D721Med (cell line): ENCODE measurements at regions not wholly inside any gene's neighbourhood (a gene's known extent, or its start where the extent isn't known, plus 50 kb on each side); places are given as distances from the start of the nearest gene placed in this dataset.

Experiments
- DNase-seq: peaks from one replicate; pipeline ENCODE4 v3.0.0; 2011; ENCODE audit warnings: low spot score; ENCODE audit not compliant: insufficient read length
- FAIRE-seq: peaks from 2 replicates; lab custom pipeline; 2011; peaks lifted over from hg19 to GRCh38; lab: Jason Lieb, UNC
- CTCF ChIP-seq: IDR thresholded peaks from 2 replicates; pipeline ENCODE4 v1.5.1; 2012; ENCODE audit warnings: mild to moderate bottlenecking, control low read depth; ENCODE audit not compliant: insufficient read depth; ENCODE audit errors: missing control alignments

DNA sequence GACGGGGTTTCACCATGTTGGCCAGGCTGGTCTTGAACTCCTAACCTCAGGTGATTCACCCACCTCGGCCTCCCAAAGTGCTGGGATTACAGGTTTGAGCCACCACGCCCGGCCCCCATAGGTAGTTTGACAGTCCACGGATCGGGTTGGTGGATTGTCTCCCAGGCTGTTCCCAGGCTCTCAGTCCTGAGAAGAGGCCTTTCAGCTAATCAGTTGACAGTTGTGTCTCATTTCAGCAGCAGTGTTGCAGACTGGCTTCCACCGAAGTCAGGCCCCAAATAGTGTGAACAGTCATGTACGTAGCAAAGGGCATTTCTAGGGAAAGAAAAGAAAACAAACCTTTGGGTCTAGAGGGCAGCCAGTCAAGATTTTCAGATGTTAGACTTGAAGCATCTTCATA lies 102.4 kb upstream of the TLR3 start:
- no peak for DNase-seq
- no peak for TF ChIP-seq CTCF
- FAIRE-seq = no peak

- DNase-seq (no peak), FAIRE-seq (no peak)
Observed at GRCh38 chr4:185966997-185967775, 101.8 kb upstream of the TLR3 start.

GRCh38 chr4:185969657-185970056 lies 99.3 kb upstream of the TLR3 start:
- no peak for DNase-seq

More at GRCh38 chr4:185966997-185967775, 101.8 kb upstream of the TLR3 start:
- no peak for TF ChIP-seq CTCF

DNA sequence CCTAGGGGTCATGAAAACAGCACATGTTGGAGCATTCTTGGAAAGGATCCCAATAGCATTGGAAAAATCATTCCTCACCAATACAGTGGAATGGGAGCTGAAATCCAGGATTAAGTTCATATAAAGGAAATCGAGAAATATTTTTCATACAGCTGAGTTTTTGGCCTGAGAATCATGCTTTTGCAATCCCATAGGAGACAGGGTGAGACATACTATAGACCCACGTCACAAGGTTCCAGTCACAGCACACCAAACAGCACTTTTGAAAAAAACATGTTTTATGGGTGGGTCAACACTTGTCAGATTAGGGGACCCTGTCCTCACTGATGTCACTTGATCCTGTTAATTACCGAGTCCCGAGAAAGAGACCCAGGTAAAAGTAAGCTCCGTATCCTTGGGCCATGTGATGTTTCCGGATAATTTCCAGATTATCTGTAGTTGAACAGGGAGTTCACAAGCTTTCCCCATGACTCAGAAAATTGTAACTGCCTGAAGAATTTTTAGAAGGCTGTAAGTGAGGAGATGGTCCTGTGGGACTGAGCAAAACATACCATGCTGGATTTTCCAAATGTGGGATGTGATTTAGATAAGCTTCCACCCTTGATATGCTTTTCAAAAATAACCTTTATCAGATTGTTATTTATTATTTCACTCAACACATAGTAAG lies 80.9 kb upstream of the TLR3 start:
- DNase-seq (no peak), FAIRE-seq (no peak)
- no peak for TF ChIP-seq CTCF

More at GRCh38 chr4:185969657-185970056, 99.3 kb upstream of the TLR3 start:
- no peak for TF ChIP-seq CTCF
- no peak for FAIRE-seq

- no peak for FAIRE-seq
- DNase-seq = no peak
- no peak for TF ChIP-seq CTCF
Observed at GRCh38 chr4:185991770-185992169, 77.2 kb upstream of the TLR3 start.

DNA sequence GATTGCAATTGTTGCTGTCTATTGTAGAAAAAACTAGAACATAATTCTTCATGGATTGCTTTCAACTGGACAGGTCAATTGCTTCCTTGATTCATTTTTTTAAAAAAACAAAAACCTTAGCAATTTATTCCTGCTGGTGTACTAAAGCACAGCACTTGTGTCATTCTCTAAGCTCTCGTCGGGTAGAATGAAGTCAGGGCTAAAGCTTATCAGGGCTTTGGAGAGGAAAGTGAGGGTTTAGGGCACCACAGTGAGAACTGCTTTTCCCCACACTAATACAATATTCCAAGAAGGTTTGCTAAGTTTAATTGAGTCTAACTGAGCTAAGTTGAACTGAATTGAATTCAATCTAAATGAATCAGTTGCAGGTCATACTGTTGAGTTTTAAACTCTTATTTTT lies 76.4 kb upstream of the TLR3 start:
- FAIRE-seq = no peak
- DNase-seq = peak; percentile 29
- TF ChIP-seq CTCF = no peak
